ENCODE measurements at regions not wholly inside any gene's neighbourhood (a gene's known extent, or its start where the extent isn't known, plus 50 kb on each side); places are given as distances from the start of the nearest gene placed in this dataset.

DNA sequence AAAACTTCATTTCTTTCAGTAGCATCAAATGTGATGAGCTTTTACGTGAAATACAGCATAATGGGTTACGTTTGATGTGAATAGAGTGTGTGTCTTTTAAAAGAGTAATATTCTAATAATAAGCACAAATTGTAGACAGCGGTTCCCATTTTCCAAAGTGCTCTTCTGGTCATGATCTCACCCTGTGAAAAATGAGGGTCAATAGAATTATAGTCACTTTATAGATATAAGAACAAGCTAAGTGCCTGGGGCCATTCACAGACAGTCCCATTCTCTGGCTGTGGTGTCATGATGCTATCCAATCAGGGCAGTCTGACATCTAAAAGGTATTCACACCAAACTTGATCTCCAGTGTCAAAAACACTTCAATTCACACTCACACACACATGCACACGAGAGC, 830.8 kb upstream of the AUTS2 start:
- Histone ChIP-seq H3K27ac (ENCODE audit: insufficient read depth, low read length) (no peak overlapping the region), H3K4me2 (ENCODE audit: extremely low read depth, insufficient read depth, low read length) (no peak overlapping the region), H3K36me3 (ENCODE audit: control insufficient read depth, insufficient read depth, low read length) (no peaks in the 10 kb centered on the region), H3K27me3 (ENCODE audit: control insufficient read depth, insufficient read depth, low read length) (no peaks in the 10 kb centered on the region), H3K9me3 (ENCODE audit: control insufficient read depth, insufficient read depth, low read depth, low read length) (no peaks in the 10 kb centered on the region), H4K20me1 (ENCODE audit: control insufficient read depth, extremely low read depth, insufficient read depth, low read length) (no peaks in the 10 kb centered on the region), H3K4me3 (replicated peaks in 1 of 4; ENCODE audit: control extremely low read depth in 1 of 4, insufficient read depth in 1 of 4, low read depth in 3 of 4, low read length in 4 of 4) (no peak overlapping the region), H3K9ac (ENCODE audit: insufficient read depth, low read length) (no peak overlapping the region), H3K79me2 (ENCODE audit: control insufficient read depth, insufficient read depth, low read length) (no peaks in the 10 kb centered on the region), H2AFZ (ENCODE audit: low read length) (no peak overlapping the region), H3K4me1 (ENCODE audit: control insufficient read depth, extremely low read depth, insufficient read depth, low read length) (no peaks in the 10 kb centered on the region)
- DNase-seq (ENCODE audit: low read depth in 2 of 2): no peak
- no peak for TF ChIP-seq EZH2 (IDR thresholded peaks at IDR 0.05; ENCODE audit: low read length, missing control alignments)
- TF ChIP-seq, protein P1, sequence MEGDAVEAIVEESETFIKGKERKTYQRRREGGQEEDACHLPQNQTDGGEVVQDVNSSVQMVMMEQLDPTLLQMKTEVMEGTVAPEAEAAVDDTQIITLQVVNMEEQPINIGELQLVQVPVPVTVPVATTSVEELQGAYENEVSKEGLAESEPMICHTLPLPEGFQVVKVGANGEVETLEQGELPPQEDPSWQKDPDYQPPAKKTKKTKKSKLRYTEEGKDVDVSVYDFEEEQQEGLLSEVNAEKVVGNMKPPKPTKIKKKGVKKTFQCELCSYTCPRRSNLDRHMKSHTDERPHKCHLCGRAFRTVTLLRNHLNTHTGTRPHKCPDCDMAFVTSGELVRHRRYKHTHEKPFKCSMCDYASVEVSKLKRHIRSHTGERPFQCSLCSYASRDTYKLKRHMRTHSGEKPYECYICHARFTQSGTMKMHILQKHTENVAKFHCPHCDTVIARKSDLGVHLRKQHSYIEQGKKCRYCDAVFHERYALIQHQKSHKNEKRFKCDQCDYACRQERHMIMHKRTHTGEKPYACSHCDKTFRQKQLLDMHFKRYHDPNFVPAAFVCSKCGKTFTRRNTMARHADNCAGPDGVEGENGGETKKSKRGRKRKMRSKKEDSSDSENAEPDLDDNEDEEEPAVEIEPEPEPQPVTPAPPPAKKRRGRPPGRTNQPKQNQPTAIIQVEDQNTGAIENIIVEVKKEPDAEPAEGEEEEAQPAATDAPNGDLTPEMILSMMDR (conservative IDR thresholded peaks at IDR 0.05 in 1 of 2, IDR thresholded peaks at IDR 0.05 in 1 of 2; ENCODE audit: low read depth in 1 of 2, low read length in 2 of 2): no peak

DNA sequence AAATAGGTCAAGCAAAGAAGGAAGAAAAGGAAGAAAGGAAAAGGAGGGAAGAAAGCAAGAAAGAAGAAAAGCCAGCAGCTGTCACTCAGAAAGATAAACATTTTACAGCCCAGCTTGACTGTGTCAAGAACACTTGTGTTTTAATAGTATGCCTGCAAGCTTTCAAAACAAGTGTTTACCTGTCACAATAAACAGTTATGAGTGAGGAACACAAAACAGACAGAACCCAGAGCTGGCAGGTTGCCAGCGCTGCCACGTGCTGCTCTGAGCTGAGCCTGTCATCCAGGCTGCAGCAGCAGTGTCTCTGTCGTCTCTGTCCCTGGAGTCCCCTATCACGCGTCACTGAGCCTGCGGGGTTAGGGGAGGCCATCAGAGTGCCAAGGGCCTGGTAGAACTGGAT, 827.6 kb upstream of the AUTS2 start:
- H3K27ac ChIP-seq (ENCODE audit: insufficient read depth, low read length): no peak overlapping the region
- no peaks in the 10 kb centered on the region for H4K20me1 ChIP-seq (ENCODE audit: control insufficient read depth, extremely low read depth, insufficient read depth, low read length)
- H3K27me3 ChIP-seq (ENCODE audit: control insufficient read depth, insufficient read depth, low read length): no peaks in the 10 kb centered on the region
- no peak overlapping the region for H3K4me2 ChIP-seq (ENCODE audit: extremely low read depth, insufficient read depth, low read length)
- H3K9me3 ChIP-seq (ENCODE audit: control insufficient read depth, insufficient read depth, low read depth, low read length): no peaks in the 10 kb centered on the region
- H3K4me3 ChIP-seq (replicated peaks in 1 of 4; ENCODE audit: control extremely low read depth in 1 of 4, insufficient read depth in 1 of 4, low read depth in 3 of 4, low read length in 4 of 4): no peak overlapping the region
- no peaks in the 10 kb centered on the region for H3K79me2 ChIP-seq (ENCODE audit: control insufficient read depth, insufficient read depth, low read length)
- no peak overlapping the region for H2AFZ ChIP-seq (ENCODE audit: low read length)
- H3K36me3 ChIP-seq (ENCODE audit: control insufficient read depth, insufficient read depth, low read length): no peaks in the 10 kb centered on the region
- no peak for DNase-seq (ENCODE audit: low read depth in 2 of 2)
- H3K9ac ChIP-seq (ENCODE audit: insufficient read depth, low read length): no peak overlapping the region
- H3K4me1 ChIP-seq (ENCODE audit: control insufficient read depth, extremely low read depth, insufficient read depth, low read length): no peaks in the 10 kb centered on the region
- TF ChIP-seq EZH2 (IDR thresholded peaks at IDR 0.05; ENCODE audit: low read length, missing control alignments): no peak
- TF ChIP-seq, protein P1 (conservative IDR thresholded peaks at IDR 0.05 in 1 of 2, IDR thresholded peaks at IDR 0.05 in 1 of 2; ENCODE audit: low read depth in 1 of 2, low read length in 2 of 2): no peak

DNA sequence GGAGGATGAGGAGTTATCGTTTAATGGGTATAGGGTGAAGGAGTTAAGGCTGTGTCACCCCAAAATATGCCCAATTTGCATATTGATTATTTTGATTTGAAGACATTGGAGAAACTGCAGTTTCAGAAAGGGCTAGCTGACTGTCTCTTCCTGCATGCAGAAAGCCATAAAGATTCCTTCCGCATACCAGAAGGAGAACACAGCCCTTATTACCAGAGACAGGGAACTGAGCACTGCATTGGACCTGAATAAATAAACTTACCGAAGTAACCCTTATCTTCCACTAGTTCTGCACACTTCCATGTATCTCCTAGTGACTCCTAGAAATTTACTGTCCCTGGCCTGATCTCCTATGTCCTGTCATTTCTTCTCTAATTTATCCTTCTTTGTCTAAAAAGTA, 821.9 kb upstream of the AUTS2 start:
- Histone ChIP-seq H4K20me1 (ENCODE audit: control insufficient read depth, extremely low read depth, insufficient read depth, low read length) (no peaks in the 10 kb centered on the region), H3K9ac (ENCODE audit: insufficient read depth, low read length) (no peak overlapping the region), H2AFZ (ENCODE audit: low read length) (no peak overlapping the region), H3K36me3 (ENCODE audit: control insufficient read depth, insufficient read depth, low read length) (no peaks in the 10 kb centered on the region), H3K9me3 (ENCODE audit: control insufficient read depth, insufficient read depth, low read depth, low read length) (no peaks in the 10 kb centered on the region), H3K27ac (ENCODE audit: insufficient read depth, low read length) (no peak overlapping the region), H3K27me3 (ENCODE audit: control insufficient read depth, insufficient read depth, low read length) (no peaks in the 10 kb centered on the region), H3K79me2 (ENCODE audit: control insufficient read depth, insufficient read depth, low read length) (no peaks in the 10 kb centered on the region), H3K4me3 (replicated peaks in 1 of 4; ENCODE audit: control extremely low read depth in 1 of 4, insufficient read depth in 1 of 4, low read depth in 3 of 4, low read length in 4 of 4) (no peak overlapping the region), H3K4me2 (ENCODE audit: extremely low read depth, insufficient read depth, low read length) (no peak overlapping the region), H3K4me1 (ENCODE audit: control insufficient read depth, extremely low read depth, insufficient read depth, low read length) (no peaks in the 10 kb centered on the region)
- TF ChIP-seq EZH2 (IDR thresholded peaks at IDR 0.05; ENCODE audit: low read length, missing control alignments): no peak
- TF ChIP-seq, protein P1 (conservative IDR thresholded peaks at IDR 0.05 in 1 of 2, IDR thresholded peaks at IDR 0.05 in 1 of 2; ENCODE audit: low read depth in 1 of 2, low read length in 2 of 2): no peak
- DNase-seq (ENCODE audit: low read depth in 2 of 2): no peak

All from fibroblast of lung (primary cell).